ENCODE measurements at regions not wholly inside any gene's neighbourhood (a gene's known extent, or its start where the extent isn't known, plus 50 kb on each side); places are given as distances from the start of the nearest gene placed in this dataset.

- Histone ChIP-seq H3K36me3 (no peaks in the 10 kb centered on the region), H3K9me3 (no peaks in the 10 kb centered on the region), H3K27ac (no peak overlapping the region), H3K27me3 (no peaks in the 10 kb centered on the region), H3K4me3 (no peak overlapping the region), H3K4me1 (no peaks in the 10 kb centered on the region)
- 29 to 34% methylated on average over 6 to 7 of the region's 7 CpGs for WGBS, 2 donors (ENCODE audit: low coverage in 1 of 2)
- peak in 2 of 4 experiments; percentile 22 to 53 for TF ChIP-seq CTCF (IDR thresholded peaks at IDR 0.05)
- no peak for TF ChIP-seq POLR2AphosphoS5 (IDR thresholded peaks at IDR 0.05)
- TF ChIP-seq EP300 (IDR thresholded peaks at IDR 0.05) = no peak
- TF ChIP-seq POLR2A (IDR thresholded peaks at IDR 0.05) = no peak
- ATAC-seq = no peak
Measured at GRCh38 chr3:83523470-83524073, 1435.2 kb upstream of the CADM2 start.

GRCh38 chr3:83524901-83525300 lies 1433.9 kb upstream of the CADM2 start:
- no peak for ATAC-seq
- Histone ChIP-seq H3K9me3 (no peaks in the 10 kb centered on the region), H3K4me1 (no peaks in the 10 kb centered on the region), H3K36me3 (no peaks in the 10 kb centered on the region), H3K27me3 (no peaks in the 10 kb centered on the region), H3K27ac (no peak overlapping the region), H3K4me3 (no peak overlapping the region)
- TF ChIP-seq CTCF (IDR thresholded peaks at IDR 0.05) (no peak), POLR2AphosphoS5 (IDR thresholded peaks at IDR 0.05) (no peak)
- 39 to 51% methylated on average over 5 of the region's 5 CpGs for WGBS, 2 donors (ENCODE audit: low coverage in 1 of 2)

- no peaks in the 10 kb centered on the region for H3K4me1 ChIP-seq
- no peak overlapping the region for H3K4me3 ChIP-seq
- ATAC-seq = no peak
- H3K27ac ChIP-seq = no peak overlapping the region
- 87 to 90% methylated on average over 3 of the region's 3 CpGs for WGBS, 2 donors (ENCODE audit: low coverage in 1 of 2)
- no peaks in the 10 kb centered on the region for H3K36me3 ChIP-seq
- H3K27me3 ChIP-seq = no peaks in the 10 kb centered on the region
- TF ChIP-seq POLR2AphosphoS5 (IDR thresholded peaks at IDR 0.05) (no peak), POLR2A (IDR thresholded peaks at IDR 0.05) (no peak), CTCF (IDR thresholded peaks at IDR 0.05) (no peak), EP300 (IDR thresholded peaks at IDR 0.05) (no peak)
- H3K9me3 ChIP-seq = no peaks in the 10 kb centered on the region
Measured at GRCh38 chr3:83559082-83559481, 1399.7 kb upstream of the CADM2 start.

GRCh38 chr3:83567935-83568334 lies 1390.9 kb upstream of the CADM2 start:
- TF ChIP-seq POLR2AphosphoS5 (IDR thresholded peaks at IDR 0.05) (no peak), CTCF (IDR thresholded peaks at IDR 0.05) (no peak), POLR2A (IDR thresholded peaks at IDR 0.05) (no peak)
- 4 to 7% methylated on average over 3 of the region's 3 CpGs for WGBS, 2 donors (ENCODE audit: low coverage in 1 of 2)
- Histone ChIP-seq H3K4me3 (no peak overlapping the region), H3K4me1 (peaks cover 0 to 4% (median 0%) of the 10 kb centered on the region in 3 donors), H3K9me3 (no peaks in the 10 kb centered on the region), H3K27me3 (no peaks in the 10 kb centered on the region), H3K36me3 (no peaks in the 10 kb centered on the region), H3K27ac (no peak overlapping the region)
- no peak for ATAC-seq

GRCh38 chr3:83581546-83581945 lies 1377.2 kb upstream of the CADM2 start:
- H3K9me3 ChIP-seq = no peaks in the 10 kb centered on the region
- no peaks in the 10 kb centered on the region for H3K4me1 ChIP-seq
- H3K27me3 ChIP-seq = no peaks in the 10 kb centered on the region
- ATAC-seq = no peak
- no peak overlapping the region for H3K4me3 ChIP-seq
- H3K36me3 ChIP-seq = no peaks in the 10 kb centered on the region
- TF ChIP-seq POLR2A (IDR thresholded peaks at IDR 0.05) (no peak), CTCF (IDR thresholded peaks at IDR 0.05) (no peak), EP300 (IDR thresholded peaks at IDR 0.05) (no peak), POLR2AphosphoS5 (IDR thresholded peaks at IDR 0.05) (no peak)
- 41 to 68% methylated on average over 2 to 3 of the region's 3 CpGs for WGBS, 2 donors (ENCODE audit: low coverage in 1 of 2)
- no peak overlapping the region for H3K27ac ChIP-seq
